CD14-positive monocyte (primary cell): ENCODE measurements at regions not wholly inside any gene's neighbourhood (a gene's known extent, or its start where the extent isn't known, plus 50 kb on each side); places are given as distances from the start of the nearest gene placed in this dataset.
A peak's percentile ranks its signal among the peaks of the same experiment; 100 is the strongest.

Experiments used
- DNase-seq, 3 donors: peaks; one replicate each; pipeline ENCODE4 v3.0.0-alpha.2; 2011 to 2022
- H2AFZ ChIP-seq: 2 replicates; pipeline ENCODE4 v1.6.0; 2012; ENCODE audit warnings: mild to moderate bottlenecking, low read depth, low read length, inconsistent platforms; ENCODE audit not compliant: insufficient read depth, poor library complexity, severe bottlenecking
- H3K27ac ChIP-seq, 2 donors: 1 replicate in 1 of 2; 2 replicates in 1 of 2; pipeline ENCODE4 v1.5.1; 2012 to 2013; ENCODE audit warnings: low read length in 2 of 2, control low read depth in 1 of 2, inconsistent platforms in 1 of 2, low read depth in 1 of 2, mild to moderate bottlenecking in 1 of 2
- H3K27me3 ChIP-seq, 2 donors: one replicate each; pipeline versions ENCODE4 v1.6.0 to v1.6.1; 2011 to 2013; ENCODE audit warnings: low read length in 2 of 2; ENCODE audit not compliant: control insufficient read depth in 2 of 2, insufficient read depth in 2 of 2
- H3K36me3 ChIP-seq, 2 donors: replicated peaks in 1 of 2; 1 replicate in 1 of 2; 2 replicates in 1 of 2; pipeline versions ENCODE4 v1.5.1 to v1.6.1; 2012 to 2013; ENCODE audit warnings: low read length in 2 of 2, control low read depth in 1 of 2, inconsistent platforms in 1 of 2, mild to moderate bottlenecking in 1 of 2; ENCODE audit not compliant: insufficient read depth in 2 of 2, control insufficient read depth in 1 of 2
- H3K4me1 ChIP-seq, 2 donors: 1 replicate in 1 of 2; 2 replicates in 1 of 2; pipeline versions ENCODE4 v1.5.1 to v1.6.1; 2012 to 2013; ENCODE audit warnings: low read length in 2 of 2, control low read depth in 1 of 2, inconsistent platforms in 1 of 2, mild to moderate bottlenecking in 1 of 2, moderate library complexity in 1 of 2; ENCODE audit not compliant: insufficient read depth in 2 of 2, control insufficient read depth in 1 of 2
- H3K4me2 ChIP-seq: replicated peaks from 2 replicates; pipeline ENCODE3; 2012; ENCODE audit warnings: low read length, moderate library complexity, mild to moderate bottlenecking; ENCODE audit not compliant: poor library complexity, severe bottlenecking; ENCODE audit errors: extremely low read depth
- H3K4me3 ChIP-seq, 3 experiments: fragments of 200-600 bp in 1 of 3; sonication (generic) in 1 of 3; replicated peaks in 1 of 3; 1 replicate in 2 of 3; 2 replicates in 1 of 3; pipeline ENCODE4 v1.5.1; 2011 to 2013; ENCODE audit warnings: low read length in 3 of 3, mild to moderate bottlenecking in 3 of 3, control low read depth in 2 of 3, low read depth in 2 of 3, inconsistent platforms in 1 of 3, moderate library complexity in 1 of 3
- H3K79me2 ChIP-seq: 2 replicates; pipeline ENCODE4 v1.6.0; 2012; ENCODE audit warnings: mild to moderate bottlenecking, control low read depth, inconsistent platforms, low read length, moderate library complexity; ENCODE audit not compliant: insufficient read depth
- H3K9ac ChIP-seq: 2 replicates; pipeline ENCODE4 v1.6.0; 2017; ENCODE audit warnings: low read length, mild to moderate bottlenecking; ENCODE audit not compliant: insufficient read depth, poor library complexity, severe bottlenecking
- H3K9me3 ChIP-seq, 2 donors: replicated peaks in 1 of 2; 1 replicate in 1 of 2; 2 replicates in 1 of 2; pipeline versions ENCODE4 v1.5.1 to v1.6.1; 2012 to 2013; ENCODE audit warnings: low read length in 2 of 2, control low read depth in 1 of 2; ENCODE audit not compliant: control insufficient read depth in 1 of 2, insufficient read depth in 1 of 2
- H4K20me1 ChIP-seq: 2 replicates; pipeline ENCODE4 v1.6.0; 2012; ENCODE audit warnings: mild to moderate bottlenecking, low read length, control low read depth, moderate library complexity; ENCODE audit not compliant: insufficient read depth
- H3K27ac Mint-ChIP-seq, 7 donors: one replicate each; pipeline ENCODE4 v1.8.0; 2020; ENCODE audit warnings: mild to moderate bottlenecking in 7 of 7, mixed read lengths in 7 of 7, moderate library complexity in 6 of 7, inconsistent platforms in 2 of 7
- H3K27me3 Mint-ChIP-seq, 3 donors: one replicate each; pipeline ENCODE4 v1.8.0; 2021 to 2022; ENCODE audit warnings: low read depth in 3 of 3, mild to moderate bottlenecking in 3 of 3, mixed read lengths in 3 of 3, moderate library complexity in 3 of 3, inconsistent platforms in 1 of 3
- H3K36me3 Mint-ChIP-seq, 2 donors: one replicate each; pipeline ENCODE4 v1.8.0; 2020; ENCODE audit warnings: mixed read lengths in 2 of 2, inconsistent platforms in 1 of 2, mild to moderate bottlenecking in 1 of 2
- H3K4me1 Mint-ChIP-seq: one replicate; pipeline ENCODE4 v1.8.0; 2020; ENCODE audit warnings: mild to moderate bottlenecking, mixed read lengths
- H3K4me3 Mint-ChIP-seq, 2 donors: one replicate each; pipeline ENCODE4 v1.8.0; 2020; ENCODE audit warnings: mild to moderate bottlenecking in 2 of 2, mixed read lengths in 2 of 2, moderate library complexity in 1 of 2
- H3K9me3 Mint-ChIP-seq, 7 donors: one replicate each; pipeline ENCODE4 v1.8.0; 2020 to 2022; ENCODE audit warnings: mixed read lengths in 7 of 7, mild to moderate bottlenecking in 6 of 7, moderate library complexity in 6 of 7, inconsistent platforms in 2 of 7
- CTCF ChIP-seq: fragments of 200-600 bp; IDR thresholded peaks from one replicate; pipeline ENCODE4 v1.8.0; 2022; ENCODE audit warnings: antibody characterized with exemption, mild to moderate bottlenecking
- WGBS: methylation state at CpG from one replicate; pipeline ENCODE4 v1.1.5; 2013; ENCODE audit warnings: missing lambda C conversion rate; ENCODE audit not compliant: insufficient coverage; 5-methylcytosine and 5-hydroxymethylcytosine counted together
- intact Hi-C, 2 donors: fragments of 100-400 bp; cut with micrococcal nuclease; formaldehyde crosslinking; loops; one replicate each; pipeline versions ENCODE4 v1.15.0 to v1.15.1; 2023

GRCh38 chr1:194268839-194269238 is 1082.4 kb upstream of the B3GALT2 start:
- H3K27ac ChIP-seq = no peak overlapping the region
- H3K36me3 Mint-ChIP-seq = no peaks in the 10 kb centered on the region
- H3K79me2 ChIP-seq = no peaks in the 10 kb centered on the region
- H3K27me3 ChIP-seq = no peaks in the 10 kb centered on the region
- no peaks in the 10 kb centered on the region for H4K20me1 ChIP-seq
- H3K9me3 Mint-ChIP-seq = peaks cover 2 to 10% (median 6%) of the 10 kb centered on the region in 7 donors
- peaks cover 0 to 2% (median 1%) of the 10 kb centered on the region in 3 donors for H3K27me3 Mint-ChIP-seq
- no peaks in the 10 kb centered on the region for H3K4me1 Mint-ChIP-seq
- H3K9ac ChIP-seq = no peak overlapping the region
- DNase-seq = no peak
- no peak for TF ChIP-seq CTCF
- no peak overlapping the region for H3K4me3 Mint-ChIP-seq
- peaks cover 5 to 6% of the 10 kb centered on the region in 2 donors for H3K9me3 ChIP-seq
- H2AFZ ChIP-seq = no peak overlapping the region
- H3K27ac Mint-ChIP-seq = no peak overlapping the region
- no peak overlapping the region for H3K4me3 ChIP-seq
- no peaks in the 10 kb centered on the region for H3K36me3 ChIP-seq
- no peaks in the 10 kb centered on the region for H3K4me1 ChIP-seq
- intact Hi-C loops = no loop called here
- H3K4me2 ChIP-seq = no peak overlapping the region

GRCh38 chr1:194267021-194267420 is 1080.6 kb upstream of the B3GALT2 start:
- Histone ChIP-seq H4K20me1 (no peaks in the 10 kb centered on the region), H3K27ac (no peak overlapping the region), H3K9me3 (peaks cover 6% of the 10 kb centered on the region in 2 donors), H3K36me3 (no peaks in the 10 kb centered on the region), H3K4me1 (no peaks in the 10 kb centered on the region), H3K9ac (no peak overlapping the region), H2AFZ (no peak overlapping the region), H3K79me2 (no peaks in the 10 kb centered on the region), H3K4me2 (no peak overlapping the region), H3K27me3 (no peaks in the 10 kb centered on the region), H3K4me3 (no peak overlapping the region)
- TF ChIP-seq CTCF = no peak
- WGBS = 100% methylated on average over 1 of the region's 2 CpGs
- Mint-ChIP-seq H3K9me3 (peaks cover 0 to 14% (median 7%) of the 10 kb centered on the region in 7 donors), H3K27ac (peak overlapping the region in 1 of 7 donors; percentile 28), H3K27me3 (peaks cover 0 to 2% (median 1%) of the 10 kb centered on the region in 3 donors), H3K4me1 (no peaks in the 10 kb centered on the region), H3K4me3 (no peak overlapping the region), H3K36me3 (no peaks in the 10 kb centered on the region)
- intact Hi-C loops = no loop called here
- no peak for DNase-seq
